ENCODE measurements at regions not wholly inside any gene's neighbourhood (a gene's known extent, or its start where the extent isn't known, plus 50 kb on each side); places are given as distances from the start of the nearest gene placed in this dataset.

DNA sequence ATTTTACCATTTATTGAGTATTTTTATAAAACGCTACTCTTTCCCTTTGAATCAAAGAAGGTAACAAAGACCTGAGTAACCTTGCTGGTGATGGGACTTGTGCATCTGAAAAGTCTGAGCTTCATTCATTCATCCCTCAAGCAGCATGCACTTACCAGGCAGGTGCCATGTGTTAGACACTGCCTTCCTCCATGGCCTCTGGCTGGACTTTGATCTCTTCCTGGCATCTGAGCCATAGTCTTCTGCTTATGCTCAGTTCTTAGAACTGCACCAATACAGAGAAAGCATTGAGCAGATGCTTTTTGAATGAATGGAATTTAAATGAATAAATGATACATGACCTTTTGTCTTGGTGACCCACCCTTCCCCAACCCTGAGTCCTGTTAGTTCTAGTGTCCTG lies 251.4 kb upstream of the COPS8 start:
- no peaks in the 10 kb centered on the region for H3K9me3 ChIP-seq (replicated peaks; ENCODE audit: control insufficient read depth, insufficient read depth, low read depth, low read length)
- BruUV-seq (replicated peaks), result no TSS peak
- in situ Hi-C loops (cut with MboI) (no loop called here), intact Hi-C loops (cut with micrococcal nuclease) (no loop called here)
- no peak overlapping the region for H2AFZ ChIP-seq (ENCODE audit: low read depth, low read length)
- H3K36me3 ChIP-seq (ENCODE audit: control insufficient read depth, insufficient read depth, low read length), result no peaks in the 10 kb centered on the region
- ATAC-seq, result no peak
- no peak for FAIRE-seq
- H3K9ac ChIP-seq (ENCODE audit: insufficient read depth in 1 of 2, low read depth in 2 of 2, low read length in 2 of 2), result no peak overlapping the region
- H3K4me1 ChIP-seq (replicated peaks in 1 of 2; ENCODE audit: control insufficient read depth in 2 of 2, insufficient read depth in 2 of 2, low read length in 2 of 2), result no peaks in the 10 kb centered on the region
- DNase-seq (ENCODE audit: extremely low read depth in 1 of 4, low spot score in 3 of 4), result no peak
- H3K27ac ChIP-seq (ENCODE audit: extremely low read depth, low read depth, low read length), result no peak overlapping the region
- POLR2A ChIA-PET, result no interaction called here
- H3K79me2 ChIP-seq (ENCODE audit: control insufficient read depth, insufficient read depth, low read length), result no peaks in the 10 kb centered on the region
- no peaks in the 10 kb centered on the region for H4K20me1 ChIP-seq (replicated peaks; ENCODE audit: control insufficient read depth, insufficient read depth, low read length)
- no peaks in the 10 kb centered on the region for H3K9me1 ChIP-seq (ENCODE audit: control insufficient read depth, insufficient read depth, low read length)
- CTCF ChIA-PET (ENCODE audit: low intra/inter-chr PET ratio), result no interaction called here
- H3K4me2 ChIP-seq (ENCODE audit: insufficient read depth, low read length), result no peak overlapping the region
- no peaks in the 10 kb centered on the region for H3K27me3 ChIP-seq (ENCODE audit: control insufficient read depth in 2 of 2, insufficient read depth in 2 of 2, low read length in 2 of 2)
- no peak overlapping the region for H3K4me3 ChIP-seq
- WGBS (ENCODE audit: insufficient coverage, low coverage, missing lambda C conversion rate), result 0% methylated on average over 1 of the region's 1 CpG
- TF ChIP-seq RHOXF2B (CRISPR knock-in tag; conservative IDR thresholded peaks at IDR 0.05) (no peak), DPF2 (IDR thresholded peaks at IDR 0.05) (no peak), TCFL5 (CRISPR knock-in tag; conservative IDR thresholded peaks at IDR 0.05) (no peak), CHD7 (IDR thresholded peaks at IDR 0.05; ENCODE audit: low read depth, low read length) (no peak), RCOR1 (IDR thresholded peaks at IDR 0.05; ENCODE audit: borderline replicate concordance in 1 of 2, low read depth in 2 of 2, low read length in 2 of 2) (no peak), ZFP1 (CRISPR knock-in tag; IDR thresholded peaks at IDR 0.05) (no peak), HIVEP1 (CRISPR knock-in tag; IDR thresholded peaks at IDR 0.05) (no peak), ZNF212 (CRISPR knock-in tag; IDR thresholded peaks at IDR 0.05) (no peak), TFAP4 (CRISPR knock-in tag; IDR thresholded peaks at IDR 0.05; ENCODE audit: borderline replicate concordance) (no peak), ZNF695 (CRISPR knock-in tag; IDR thresholded peaks at IDR 0.05) (no peak), ZNF282 (CRISPR knock-in tag; IDR thresholded peaks at IDR 0.05) (no peak), RAD51 (IDR thresholded peaks at IDR 0.05; ENCODE audit: borderline replicate concordance, low read depth) (no peak), HNRNPUL1 (IDR thresholded peaks at IDR 0.05; ENCODE audit: low read length) (no peak)

Data from K562 (cell line).